ENCODE measurements at regions not wholly inside any gene's neighbourhood (a gene's known extent, or its start where the extent isn't known, plus 50 kb on each side); places are given as distances from the start of the nearest gene placed in this dataset.
"Not testable (repeated sequence)": the region's sequence is repeated elsewhere in the genome, so short reads cannot be mapped to it uniquely, and the experiment has no call there.

DNA sequence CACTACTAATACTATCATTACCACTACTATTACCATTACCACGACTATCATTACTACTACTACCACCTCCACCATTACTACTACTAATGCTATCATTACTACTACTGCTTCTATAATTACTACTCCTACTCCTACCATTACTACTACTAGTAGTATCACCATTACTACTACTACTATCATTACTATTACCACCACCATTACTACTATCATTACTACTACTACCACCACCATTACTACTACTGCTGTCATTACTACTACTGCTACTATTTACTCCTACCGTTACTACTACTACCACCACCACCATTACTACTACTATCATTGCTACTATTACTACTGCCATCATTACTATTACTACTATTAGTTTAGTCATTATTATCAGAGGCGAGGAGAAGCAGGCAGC, 140.9 kb upstream of the KCNJ15 start:
- Mint-ChIP-seq H3K4me3 (no peak overlapping the region), H3K9me3 (peaks cover 0 to 4% of the 10 kb centered on the region in 2 donors), H3K27ac (no peak overlapping the region), H3K27me3 (ENCODE audit: low read depth in 2 of 2) (peaks cover 0 to 10% of the 10 kb centered on the region in 2 donors), H3K36me3 (no peaks in the 10 kb centered on the region), H3K4me1 (no peaks in the 10 kb centered on the region)
- H3K4me3 ChIP-seq (ENCODE audit: low read length): no peak overlapping the region
- intact Hi-C loops (cut with micrococcal nuclease): no loop called here
- H3K27me3 ChIP-seq (ENCODE audit: control insufficient read depth, insufficient read depth, low read length): no peaks in the 10 kb centered on the region
- no peaks in the 10 kb centered on the region for H3K9me3 ChIP-seq (ENCODE audit: control insufficient read depth, insufficient read depth, low read length)
- DNase-seq: no peak
- H3K4me1 ChIP-seq (ENCODE audit: control insufficient read depth, insufficient read depth, low read length): no peaks in the 10 kb centered on the region
- no peak overlapping the region for H3K27ac ChIP-seq (ENCODE audit: low read length)
- no peaks in the 10 kb centered on the region for H3K36me3 ChIP-seq (ENCODE audit: control insufficient read depth, insufficient read depth, low read length)
- TF ChIP-seq, protein P1, sequence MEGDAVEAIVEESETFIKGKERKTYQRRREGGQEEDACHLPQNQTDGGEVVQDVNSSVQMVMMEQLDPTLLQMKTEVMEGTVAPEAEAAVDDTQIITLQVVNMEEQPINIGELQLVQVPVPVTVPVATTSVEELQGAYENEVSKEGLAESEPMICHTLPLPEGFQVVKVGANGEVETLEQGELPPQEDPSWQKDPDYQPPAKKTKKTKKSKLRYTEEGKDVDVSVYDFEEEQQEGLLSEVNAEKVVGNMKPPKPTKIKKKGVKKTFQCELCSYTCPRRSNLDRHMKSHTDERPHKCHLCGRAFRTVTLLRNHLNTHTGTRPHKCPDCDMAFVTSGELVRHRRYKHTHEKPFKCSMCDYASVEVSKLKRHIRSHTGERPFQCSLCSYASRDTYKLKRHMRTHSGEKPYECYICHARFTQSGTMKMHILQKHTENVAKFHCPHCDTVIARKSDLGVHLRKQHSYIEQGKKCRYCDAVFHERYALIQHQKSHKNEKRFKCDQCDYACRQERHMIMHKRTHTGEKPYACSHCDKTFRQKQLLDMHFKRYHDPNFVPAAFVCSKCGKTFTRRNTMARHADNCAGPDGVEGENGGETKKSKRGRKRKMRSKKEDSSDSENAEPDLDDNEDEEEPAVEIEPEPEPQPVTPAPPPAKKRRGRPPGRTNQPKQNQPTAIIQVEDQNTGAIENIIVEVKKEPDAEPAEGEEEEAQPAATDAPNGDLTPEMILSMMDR (IDR thresholded peaks at IDR 0.05): no peak
- 90% methylated on average over 3 of the region's 3 CpGs for WGBS (ENCODE audit: insufficient coverage)
- no peak for ATAC-seq

DNA sequence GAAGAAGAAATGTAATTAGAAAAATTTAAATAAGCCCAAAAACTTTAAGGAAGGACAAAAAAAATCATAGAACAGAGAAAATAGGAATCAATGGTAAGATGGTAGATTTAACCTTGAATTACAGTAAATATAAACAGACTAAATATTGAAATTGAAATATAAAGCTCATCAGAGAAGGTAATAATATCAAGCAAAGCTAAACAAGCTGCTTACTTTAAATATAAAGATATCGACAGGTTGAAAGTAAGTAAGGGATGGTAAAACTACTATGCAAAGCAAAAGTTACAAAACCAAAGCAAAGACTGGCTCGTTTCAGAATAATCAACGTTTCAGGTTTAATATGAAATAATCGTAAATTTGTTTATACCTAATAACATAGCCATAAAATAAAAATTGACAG, 137.0 kb upstream of the KCNJ15 start:
- no peak overlapping the region for H3K4me3 ChIP-seq (ENCODE audit: low read length)
- no peaks in the 10 kb centered on the region for H3K9me3 ChIP-seq (ENCODE audit: control insufficient read depth, insufficient read depth, low read length)
- H3K36me3 Mint-ChIP-seq: no peaks in the 10 kb centered on the region
- H3K4me1 ChIP-seq (ENCODE audit: control insufficient read depth, insufficient read depth, low read length): no peaks in the 10 kb centered on the region
- no CpG with 5 or more reads among the region's 4 CpGs for WGBS (ENCODE audit: insufficient coverage)
- DNase-seq: no peak
- peaks cover 0 to 3% of the 10 kb centered on the region in 2 donors for H3K27me3 Mint-ChIP-seq (ENCODE audit: low read depth in 2 of 2)
- intact Hi-C loops (cut with micrococcal nuclease): no loop called here
- H3K27me3 ChIP-seq (ENCODE audit: control insufficient read depth, insufficient read depth, low read length): no peaks in the 10 kb centered on the region
- H3K4me1 Mint-ChIP-seq: no peaks in the 10 kb centered on the region
- no peak overlapping the region for H3K27ac Mint-ChIP-seq
- H3K36me3 ChIP-seq (ENCODE audit: control insufficient read depth, insufficient read depth, low read length): no peaks in the 10 kb centered on the region
- no peak overlapping the region for H3K4me3 Mint-ChIP-seq
- ATAC-seq: no peak
- TF ChIP-seq, protein P1 (IDR thresholded peaks at IDR 0.05): no peak
- no peak overlapping the region for H3K27ac ChIP-seq (ENCODE audit: low read length)
- peaks cover 0 to 4% of the 10 kb centered on the region in 2 donors for H3K9me3 Mint-ChIP-seq

DNA sequence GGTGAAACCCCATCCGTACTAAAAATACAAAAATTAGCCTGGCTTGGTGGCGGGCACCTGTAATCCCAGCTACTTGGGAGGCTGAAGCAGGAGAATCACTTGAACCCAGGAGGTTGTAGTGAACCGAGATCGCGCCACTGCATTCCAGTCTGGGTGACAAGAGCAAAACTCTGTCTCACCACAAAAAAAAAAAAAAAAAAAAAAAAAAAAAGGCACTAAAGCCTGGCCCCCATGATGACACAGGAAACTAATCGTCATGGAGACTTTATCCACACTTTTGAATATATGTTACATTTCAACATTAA, 136.2 kb upstream of the KCNJ15 start:
- H3K36me3 Mint-ChIP-seq; H3K4me1 Mint-ChIP-seq; H3K4me3 Mint-ChIP-seq; ATAC-seq; H3K27me3 Mint-ChIP-seq (ENCODE audit: low read depth in 2 of 2); H3K4me1 ChIP-seq (ENCODE audit: control insufficient read depth, insufficient read depth, low read length); DNase-seq; intact Hi-C loops (cut with micrococcal nuclease); H3K9me3 ChIP-seq (ENCODE audit: control insufficient read depth, insufficient read depth, low read length); H3K27ac ChIP-seq (ENCODE audit: low read length); H3K4me3 ChIP-seq (ENCODE audit: low read length); H3K27me3 ChIP-seq (ENCODE audit: control insufficient read depth, insufficient read depth, low read length); H3K9me3 Mint-ChIP-seq; H3K36me3 ChIP-seq (ENCODE audit: control insufficient read depth, insufficient read depth, low read length); H3K27ac Mint-ChIP-seq: not testable (repeated sequence)
- WGBS (ENCODE audit: insufficient coverage): 91% methylated on average over 6 of the region's 6 CpGs

DNA sequence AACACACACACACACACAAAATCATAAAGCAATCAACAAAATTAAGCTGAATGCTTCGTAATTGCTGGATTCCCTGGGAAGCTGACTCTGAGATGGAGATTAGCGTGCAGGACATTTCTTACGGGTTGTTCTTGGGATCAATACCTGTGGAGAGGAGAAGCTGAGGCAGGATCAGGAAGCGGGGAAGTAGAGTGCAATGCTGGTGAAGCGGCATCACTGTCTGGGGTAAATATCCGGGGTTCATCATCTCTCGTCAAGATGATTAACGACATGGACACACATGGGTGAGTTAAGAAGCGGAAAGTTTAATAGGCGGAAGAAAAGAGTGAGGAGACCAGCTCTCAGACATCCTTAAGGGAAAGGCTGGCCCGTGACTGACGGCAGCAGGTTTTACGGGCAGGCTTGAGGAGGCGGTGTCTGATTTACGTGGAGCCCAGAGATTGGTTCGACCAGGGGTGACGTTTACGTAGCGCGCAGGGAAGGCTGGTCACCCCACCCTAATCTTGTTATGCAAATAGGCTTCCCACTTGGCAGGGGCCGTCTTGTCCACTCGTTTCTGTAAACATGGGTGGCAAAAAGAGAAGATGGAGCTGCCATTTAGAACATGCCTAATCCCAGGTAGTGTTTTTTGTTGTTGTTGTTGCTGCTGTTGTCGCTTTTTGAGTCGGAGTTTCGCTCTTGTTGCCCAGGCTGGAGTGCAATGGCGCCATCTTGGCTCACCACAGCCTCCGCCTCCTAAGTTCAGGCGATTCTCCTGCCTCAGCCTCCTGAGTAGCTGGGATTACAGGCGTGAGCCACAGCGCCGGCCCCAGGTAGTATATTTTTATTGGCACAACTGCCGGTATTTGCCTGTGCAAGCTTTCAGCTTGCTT, 135.6 kb upstream of the KCNJ15 start:
- no peaks in the 10 kb centered on the region for H3K9me3 ChIP-seq (ENCODE audit: control insufficient read depth, insufficient read depth, low read length)
- DNase-seq (no peak), ATAC-seq (no peak)
- no peaks in the 10 kb centered on the region for H3K36me3 Mint-ChIP-seq
- H3K27ac ChIP-seq (ENCODE audit: low read length): no peak overlapping the region
- H3K4me3 ChIP-seq (ENCODE audit: low read length): no peak overlapping the region
- H3K27ac Mint-ChIP-seq: no peak overlapping the region
- TF ChIP-seq, protein P1 (IDR thresholded peaks at IDR 0.05): no peak
- H3K4me1 Mint-ChIP-seq: no peaks in the 10 kb centered on the region
- no peaks in the 10 kb centered on the region for H3K9me3 Mint-ChIP-seq
- no peaks in the 10 kb centered on the region for H3K4me1 ChIP-seq (ENCODE audit: control insufficient read depth, insufficient read depth, low read length)
- H3K27me3 ChIP-seq (ENCODE audit: control insufficient read depth, insufficient read depth, low read length): no peaks in the 10 kb centered on the region
- H3K27me3 Mint-ChIP-seq (ENCODE audit: low read depth in 2 of 2): peaks cover 8 to 14% of the 10 kb centered on the region in 2 donors
- WGBS (ENCODE audit: insufficient coverage): 96% methylated on average over 32 of the region's 32 CpGs
- H3K36me3 ChIP-seq (ENCODE audit: control insufficient read depth, insufficient read depth, low read length): no peaks in the 10 kb centered on the region
- intact Hi-C loops (cut with micrococcal nuclease): no loop called here
- no peak overlapping the region for H3K4me3 Mint-ChIP-seq

Data from natural killer cell (primary cell).